Spleen (tissue), 11 donors: ENCODE measurements at regions not wholly inside any gene's neighbourhood (a gene's known extent, or its start where the extent isn't known, plus 50 kb on each side); places are given as distances from the start of the nearest gene placed in this dataset.

Source experiments
- DNase-seq: peaks from one replicate; pipeline ENCODE4 v3.0.0-alpha.2; 2020
- H3K27ac ChIP-seq, 8 donors: fragments of 200-600 bp; sonication (generic) in 7 of 8; 1 replicate in 4 of 8; 2 replicates in 4 of 8; pipeline versions ENCODE4 v1.5.0 to v1.8.0; 2016 to 2021; ENCODE audit warnings: inconsistent platforms in 4 of 8, mild to moderate bottlenecking in 4 of 8, moderate library complexity in 1 of 8
- H3K27me3 ChIP-seq, 7 donors: fragments of 200-600 bp; sonication (generic) in 6 of 7; replicated peaks in 1 of 7; 1 replicate in 4 of 7; 2 replicates in 3 of 7; pipeline versions ENCODE4 v1.5.0 to v1.8.0; 2016 to 2021; ENCODE audit warnings: inconsistent platforms in 3 of 7, mild to moderate bottlenecking in 1 of 7
- H3K36me3 ChIP-seq, 6 donors: fragments of 200-600 bp; sonication (generic) in 5 of 6; 1 replicate in 4 of 6; 2 replicates in 2 of 6; pipeline versions ENCODE4 v1.5.0 to v1.8.0; 2016 to 2021; ENCODE audit warnings: inconsistent platforms in 2 of 6
- H3K4me1 ChIP-seq, 6 donors: fragments of 200-600 bp; sonication (generic) in 5 of 6; 1 replicate in 3 of 6; 2 replicates in 3 of 6; pipeline versions ENCODE4 v1.5.0 to v1.8.0; 2016 to 2021; ENCODE audit warnings: inconsistent platforms in 3 of 6
- H3K4me3 ChIP-seq, 8 donors: fragments of 200-600 bp; sonication (generic) in 7 of 8; 1 replicate in 4 of 8; 2 replicates in 4 of 8; pipeline versions ENCODE4 v1.5.0 to v1.8.0; 2016 to 2021; ENCODE audit warnings: inconsistent platforms in 4 of 8, mild to moderate bottlenecking in 4 of 8, moderate library complexity in 2 of 8
- H3K9me3 ChIP-seq, 8 donors: fragments of 200-600 bp; sonication (generic) in 7 of 8; 1 replicate in 4 of 8; 2 replicates in 4 of 8; pipeline versions ENCODE4 v1.5.0 to v1.8.0; 2016 to 2021; ENCODE audit warnings: inconsistent platforms in 4 of 8
- CTCF ChIP-seq, 11 experiments: fragments of 200-600 bp in 7 of 11; fragments of 450-650 bp in 4 of 11; sonication (generic) in 4 of 11; IDR thresholded peaks in 8 of 11; conservative IDR thresholded peaks in 3 of 11; 1 replicate in 7 of 11; 2 replicates in 4 of 11; pipeline versions ENCODE4 v1.4.0 to v1.8.0; 2016 to 2021; ENCODE audit warnings: antibody characterized with exemption in 11 of 11, inconsistent platforms in 4 of 11, mild to moderate bottlenecking in 1 of 11
- POLR2A ChIP-seq, 3 donors: fragments of 450-650 bp; IDR thresholded peaks; one replicate each; pipeline ENCODE4 v1.5.1; 2017; ENCODE audit warnings: antibody characterized with exemption in 3 of 3, mild to moderate bottlenecking in 1 of 3
- POLR2AphosphoS5 ChIP-seq, 3 donors: sonication (generic); formaldehyde crosslinking; IDR thresholded peaks; one replicate each; pipeline ENCODE4 v1.5.1; 2017; ENCODE audit warnings: antibody characterized with exemption in 3 of 3
- WGBS, 5 donors: extraction: QIAGEN DNeasy Blood & Tissue Kit in 3 of 5; methylation state at CpG; one replicate each; pipeline versions ENCODE4 v1.1.5 to v1.1.7; 2013 to 2018; 5-methylcytosine and 5-hydroxymethylcytosine counted together
- intact Hi-C: fragments of 100-400 bp; cut with DNase I; formaldehyde crosslinking; loops from one replicate; pipeline ENCODE4 v1.15.0; 2023; ENCODE audit warnings: low total_unique reads
- donor health status: healthy with polysubstance abuse.
- donor health status: DM: no; HTN: no; CAD: no; lungs with moderate emphysema.
- donor health status: DM: no; HTN: no; CAD: no.
- donor health status: Bipolar disorder and iron deficiency.
- donor health status: healthy.
- donor health status: DM: no; HTN: no; CAD: no.
- donor health status: DM: yes; HTN: yes; CAD: no.

DNA sequence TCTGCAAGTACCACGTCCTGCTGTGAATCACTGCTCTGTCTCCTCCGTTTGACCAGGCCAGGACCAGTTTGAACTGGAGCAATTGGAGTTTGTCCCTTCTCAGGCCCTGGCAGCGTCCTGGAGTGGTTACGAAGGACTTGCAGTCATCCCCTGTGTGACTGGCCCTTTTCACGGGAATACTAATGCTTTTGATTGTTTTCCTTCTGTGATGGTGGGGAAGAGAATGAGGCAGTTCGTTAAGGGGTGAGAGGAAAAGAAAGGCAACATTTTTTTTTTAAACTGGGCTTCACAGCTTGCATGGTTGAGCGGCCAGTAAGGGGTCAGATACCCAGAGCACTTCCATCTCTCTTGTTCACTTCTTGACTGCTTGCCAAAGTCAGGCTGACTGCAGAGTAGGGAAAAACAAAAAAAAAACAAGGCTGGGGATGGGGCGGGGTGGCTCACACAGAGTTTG is 153.5 kb upstream of the STK32A start:
- Histone ChIP-seq H3K36me3 (no peaks in the 10 kb centered on the region), H3K27me3 (no peaks in the 10 kb centered on the region), H3K4me3 (no peak overlapping the region), H3K9me3 (no peaks in the 10 kb centered on the region), H3K27ac (no peak overlapping the region), H3K4me1 (no peaks in the 10 kb centered on the region)
- WGBS, 5 donors, result 51 to 64% (median 54%) methylated on average over 8 of the region's 8 CpGs
- intact Hi-C loops, result no loop called here
- TF ChIP-seq POLR2AphosphoS5 (IDR thresholded peaks at IDR 0.05) (no peak), CTCF (IDR thresholded peaks at IDR 0.05 in 8 of 11, conservative IDR thresholded peaks at IDR 0.05 in 3 of 11) (no peak), POLR2A (IDR thresholded peaks at IDR 0.05) (no peak)
- no peak for DNase-seq

DNA sequence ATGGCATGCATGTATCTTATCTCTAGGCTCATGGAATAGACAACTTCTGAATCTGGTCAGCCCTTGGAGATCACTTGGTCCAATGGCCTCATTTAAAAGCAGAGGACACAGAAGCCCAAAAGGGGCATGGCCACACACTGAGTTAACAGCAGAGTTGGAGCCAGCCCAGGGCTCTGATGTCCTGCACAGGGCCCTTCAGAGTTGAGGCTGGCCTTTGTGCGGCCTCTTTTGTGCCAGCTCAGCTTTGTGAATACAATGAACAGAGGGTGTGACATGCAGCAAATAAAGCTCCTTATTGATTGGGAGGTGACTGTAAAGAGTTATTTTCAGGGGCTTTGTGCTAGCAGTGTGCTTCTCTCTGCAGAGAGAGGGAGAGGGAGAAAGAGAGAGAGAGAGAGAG is 150.1 kb upstream of the STK32A start:
- H3K27ac ChIP-seq, result no peak overlapping the region
- 79 to 96% (median 91%) methylated on average over 1 of the region's 1 CpG for WGBS, 5 donors

GRCh38 chr5:147085409-147085808 is 149.4 kb upstream of the STK32A start:
- H3K36me3 ChIP-seq, result no peaks in the 10 kb centered on the region
- no peak overlapping the region for H3K4me3 ChIP-seq
- no peak for DNase-seq
- no peaks in the 10 kb centered on the region for H3K9me3 ChIP-seq
- no peaks in the 10 kb centered on the region for H3K4me1 ChIP-seq
- H3K27ac ChIP-seq, result no peak overlapping the region
- no peak for TF ChIP-seq POLR2A (IDR thresholded peaks at IDR 0.05)
- TF ChIP-seq CTCF (IDR thresholded peaks at IDR 0.05 in 8 of 11, conservative IDR thresholded peaks at IDR 0.05 in 3 of 11), result no peak
- no peak for TF ChIP-seq POLR2AphosphoS5 (IDR thresholded peaks at IDR 0.05)
- intact Hi-C loops, result no loop called here
- WGBS, 5 donors, result 70 to 80% (median 74%) methylated on average over 7 of the region's 7 CpGs
- no peaks in the 10 kb centered on the region for H3K27me3 ChIP-seq

More for the DNA sequence above, 150.1 kb upstream of the STK32A start:
- TF ChIP-seq CTCF (IDR thresholded peaks at IDR 0.05 in 8 of 11, conservative IDR thresholded peaks at IDR 0.05 in 3 of 11) (no peak), POLR2AphosphoS5 (IDR thresholded peaks at IDR 0.05) (no peak), POLR2A (IDR thresholded peaks at IDR 0.05) (no peak)
- Histone ChIP-seq H3K36me3 (no peaks in the 10 kb centered on the region), H3K27me3 (no peaks in the 10 kb centered on the region), H3K4me3 (no peak overlapping the region), H3K9me3 (no peaks in the 10 kb centered on the region), H3K4me1 (no peaks in the 10 kb centered on the region)
- intact Hi-C loops, result no loop called here
- no peak for DNase-seq

DNA sequence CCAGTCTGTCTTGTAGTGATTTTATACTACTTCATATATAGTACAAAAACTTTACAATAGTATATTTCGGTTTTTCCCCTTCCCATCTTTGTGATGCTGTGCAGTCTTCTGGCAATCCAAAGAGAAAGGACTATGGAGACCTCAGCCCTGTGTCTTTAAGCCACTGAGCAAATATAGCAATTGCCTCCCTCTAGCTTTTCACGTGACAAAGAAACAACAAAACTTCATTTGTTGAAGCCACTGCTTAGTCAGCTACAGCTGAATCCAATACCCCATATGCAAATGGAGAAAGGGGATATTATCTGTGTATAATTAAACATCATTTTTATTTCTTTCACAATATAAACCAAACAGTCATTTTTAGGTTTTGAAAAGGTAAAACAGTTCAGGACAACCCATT is 142.8 kb upstream of the STK32A start:
- H3K9me3 ChIP-seq, result no peaks in the 10 kb centered on the region
- H3K27ac ChIP-seq, result no peak overlapping the region
- TF ChIP-seq POLR2AphosphoS5 (IDR thresholded peaks at IDR 0.05) (no peak), POLR2A (IDR thresholded peaks at IDR 0.05) (no peak), CTCF (IDR thresholded peaks at IDR 0.05 in 8 of 11, conservative IDR thresholded peaks at IDR 0.05 in 3 of 11) (no peak)
- no peak for DNase-seq
- intact Hi-C loops, result no loop called here
- H3K4me3 ChIP-seq, result no peak overlapping the region
- 37 to 54% (median 45%) methylated on average over 2 of the region's 2 CpGs for WGBS, 5 donors
- H3K4me1 ChIP-seq, result no peaks in the 10 kb centered on the region
- peaks cover 0 to 8% (median 0%) of the 10 kb centered on the region in 7 donors for H3K27me3 ChIP-seq
- no peaks in the 10 kb centered on the region for H3K36me3 ChIP-seq
